ENCODE measurements at regions not wholly inside any gene's neighbourhood (a gene's known extent, or its start where the extent isn't known, plus 50 kb on each side); places are given as distances from the start of the nearest gene placed in this dataset.

DNA sequence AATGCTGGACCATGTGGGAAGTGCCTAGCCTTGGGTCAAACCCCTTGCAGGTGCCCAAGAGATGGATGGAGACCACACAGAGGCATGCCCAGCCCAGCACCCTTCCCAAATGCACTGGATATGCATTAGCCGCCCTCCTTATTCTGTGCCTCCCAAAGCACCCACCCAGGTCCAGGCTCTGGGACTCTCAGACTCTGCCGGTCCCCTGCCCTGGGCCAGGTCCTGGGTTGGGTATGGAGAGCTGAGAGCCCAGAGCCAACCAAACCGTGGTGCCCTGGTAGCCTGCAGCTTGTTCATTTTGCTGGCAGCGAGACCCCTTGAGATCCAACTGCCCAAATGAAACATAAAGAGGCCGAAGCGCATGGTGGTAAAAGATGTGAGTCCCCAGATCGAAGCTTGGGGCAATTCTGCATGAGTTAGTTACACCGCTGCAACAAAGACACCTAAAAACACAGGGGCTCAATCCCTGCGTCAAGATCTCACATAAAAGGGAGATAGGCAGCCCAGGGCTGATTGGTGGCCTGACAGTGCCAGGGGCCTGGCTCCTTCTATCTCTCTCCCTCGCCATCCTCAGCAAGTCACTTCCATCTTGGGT is 61.5 kb downstream of the MYEOV start:
- no peaks in the 10 kb centered on the region for H3K23me2 ChIP-seq (ENCODE audit: insufficient read length, low read depth, low read length, poor library complexity, severe bottlenecking)
- H2BK5ac ChIP-seq (ENCODE audit: insufficient read length, low read length), result no peak overlapping the region
- no peak overlapping the region for H3K27ac ChIP-seq (ENCODE audit: insufficient read length, low read depth, low read length)
- Mint-ChIP-seq H3K9me3 (peaks cover 5 to 10% of the 10 kb centered on the region in 2 experiments; a peak in 4 of 5 replicates), H3K4me1 (peaks cover 0 to 4% of the 10 kb centered on the region in 2 experiments; a peak in 2 of 4 replicates), H3K4me3 (no peak overlapping the region), H3K36me3 (ENCODE audit: insufficient read depth in 1 of 3, low read depth in 3 of 3) (no peaks in the 10 kb centered on the region; a peak in 1 of 7 replicates), H3K27ac (no peak overlapping the region), H3K27me3 (ENCODE audit: low read depth) (peaks cover 7% of the 10 kb centered on the region; the same call in 1 of the 2 replicates)
- H3K14ac ChIP-seq (ENCODE audit: insufficient read depth, low read length), result no peak overlapping the region
- H4K91ac ChIP-seq (ENCODE audit: insufficient read length, low read depth, low read length), result no peak overlapping the region
- peak; percentile 15 for DNase-seq
- no peak overlapping the region for H3K23ac ChIP-seq (ENCODE audit: insufficient read length, low read depth, low read length)
- H3K9ac ChIP-seq (ENCODE audit: extremely low read depth, insufficient read length, low read length), result no peak overlapping the region
- H3T11ph ChIP-seq (ENCODE audit: low read length), result no peak overlapping the region
- no peak overlapping the region for H4K8ac ChIP-seq (replicated peaks; ENCODE audit: insufficient read length, low read depth, low read length)
- H2AFZ ChIP-seq (ENCODE audit: low read length), result no peak overlapping the region
- no peak overlapping the region for H2AK5ac ChIP-seq (ENCODE audit: insufficient read length, low read length)
- no peak overlapping the region for H2BK120ac ChIP-seq (ENCODE audit: low read depth, low read length, poor library complexity, severe bottlenecking)
- H3K79me1 ChIP-seq (ENCODE audit: insufficient read depth, low read depth, low read length, poor library complexity, severe bottlenecking), result no peaks in the 10 kb centered on the region
- no peak overlapping the region for H2BK12ac ChIP-seq (ENCODE audit: insufficient read length, low read depth, low read length)
- H3K56ac ChIP-seq (ENCODE audit: insufficient read length, low read depth, low read length), result no peak overlapping the region
- no peak overlapping the region for H3K18ac ChIP-seq (ENCODE audit: insufficient read length, low read depth, low read length)
- H3K79me2 ChIP-seq (ENCODE audit: insufficient read depth, low read length), result no peaks in the 10 kb centered on the region
- no peaks in the 10 kb centered on the region for H3K4me1 ChIP-seq (ENCODE audit: insufficient read depth, low read length)
- TF ChIP-seq CTCF (conservative IDR thresholded peaks at IDR 0.05), result no peak
- no peak overlapping the region for H2BK20ac ChIP-seq (ENCODE audit: low read depth, low read length, poor library complexity, severe bottlenecking)
- H3K27me3 ChIP-seq (ENCODE audit: insufficient read depth, low read length), result no peaks in the 10 kb centered on the region
- H3K4ac ChIP-seq (ENCODE audit: low read depth, low read length), result no peak overlapping the region
- peaks cover 5% of the 10 kb centered on the region for H3K9me3 ChIP-seq (ENCODE audit: control insufficient read depth, low read depth, low read length)
- H4K5ac ChIP-seq (ENCODE audit: insufficient read length, low read depth, low read length), result no peak overlapping the region
- H2BK15ac ChIP-seq (ENCODE audit: low read depth, low read length), result no peak overlapping the region
- no CpG with 5 or more reads among the region's 10 CpGs for WGBS (ENCODE audit: extremely low coverage, insufficient read length, low lambda C conversion rate)
- H4K20me1 ChIP-seq (ENCODE audit: control insufficient read depth, insufficient read depth, insufficient read length), result peaks cover 4% of the 10 kb centered on the region
- no peak overlapping the region for H3K4me2 ChIP-seq (ENCODE audit: insufficient read depth, insufficient read length, low read length)

Data from H9 (cell line).